Left lobe of liver (tissue), 2 donors: ENCODE measurements at regions not wholly inside any gene's neighbourhood (a gene's known extent, or its start where the extent isn't known, plus 50 kb on each side); places are given as distances from the start of the nearest gene placed in this dataset.
"Not testable (repeated sequence)": the region's sequence is repeated elsewhere in the genome, so short reads cannot be mapped to it uniquely, and the experiment has no call there.

Experiments used
- ATAC-seq: fragments of 200-7000 bp; cut with Tn5 transposase; one replicate; pipeline ENCODE4 v1.9.1; 2020; ENCODE audit warnings: mild to moderate bottlenecking, moderate library complexity
- DNase-seq: peaks from one replicate; pipeline ENCODE4 v3.0.0-alpha.2; 2020; ENCODE audit warnings: low spot score
- donor health status: DM: no; HTN: no; CAD: no; lungs with moderate emphysema.
- donor health status: DM: no; HTN: yes; CAD: no.

- ATAC-seq (no peak), DNase-seq (no peak)
These were observed 954.5 kb upstream of the SOX9 start for GRCh38 chr17:71166311-71166710.

DNA sequence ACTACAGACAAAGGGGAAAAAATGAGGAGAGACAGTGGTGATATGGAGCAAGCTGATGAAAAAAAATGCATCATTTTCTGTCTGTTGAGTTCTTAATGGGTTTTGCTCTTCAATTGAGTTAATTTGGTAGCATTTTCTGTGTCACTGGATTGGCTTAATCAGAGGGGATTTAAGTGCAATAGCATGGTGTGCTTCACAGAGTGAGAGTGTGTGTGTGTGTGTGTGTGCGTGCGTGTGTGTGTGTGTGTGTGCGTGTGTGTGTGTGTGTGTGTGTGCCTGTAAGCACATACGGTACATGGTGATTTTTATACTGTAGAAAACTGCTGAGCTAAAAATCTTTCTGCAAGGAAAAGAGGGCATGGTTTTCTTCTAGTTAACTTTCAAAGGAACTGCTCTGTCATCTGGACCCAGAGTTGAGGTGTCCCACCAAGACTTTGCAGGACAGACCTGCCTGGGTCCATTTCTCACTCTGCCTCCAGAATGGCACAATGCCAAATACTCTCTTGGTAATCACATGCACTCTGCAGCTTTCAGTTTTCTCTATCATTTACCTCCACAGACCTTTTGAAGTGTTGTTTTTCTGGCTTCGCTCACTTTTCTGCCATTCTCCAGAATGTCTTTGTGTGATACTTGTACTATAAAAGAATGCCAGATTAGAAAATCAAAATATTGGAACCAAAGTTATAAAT lies 952.6 kb upstream of the SOX9 start:
- ATAC-seq, result peak; percentile 49
- DNase-seq, result no peak

DNA sequence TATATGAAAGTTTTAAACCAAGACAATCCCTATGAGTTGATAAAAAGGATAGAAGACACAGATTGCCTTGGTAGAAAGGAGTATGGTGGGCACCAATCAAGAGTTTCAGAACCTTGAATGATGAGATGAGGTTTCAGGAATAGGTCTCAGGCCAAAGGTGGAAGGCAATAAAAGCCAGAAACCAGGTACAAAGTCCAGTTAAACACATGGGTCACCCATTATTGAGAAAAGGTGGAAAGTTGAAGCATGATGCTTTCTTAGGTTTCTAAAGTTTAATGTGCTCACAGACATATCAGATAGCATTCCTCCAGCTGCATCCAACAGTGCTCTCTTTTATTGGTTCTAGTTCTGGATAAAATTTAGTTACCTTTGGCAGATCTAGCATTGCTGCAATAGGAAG lies 950.8 kb upstream of the SOX9 start:
- DNase-seq (no peak), ATAC-seq (peak; percentile 35)

DNA sequence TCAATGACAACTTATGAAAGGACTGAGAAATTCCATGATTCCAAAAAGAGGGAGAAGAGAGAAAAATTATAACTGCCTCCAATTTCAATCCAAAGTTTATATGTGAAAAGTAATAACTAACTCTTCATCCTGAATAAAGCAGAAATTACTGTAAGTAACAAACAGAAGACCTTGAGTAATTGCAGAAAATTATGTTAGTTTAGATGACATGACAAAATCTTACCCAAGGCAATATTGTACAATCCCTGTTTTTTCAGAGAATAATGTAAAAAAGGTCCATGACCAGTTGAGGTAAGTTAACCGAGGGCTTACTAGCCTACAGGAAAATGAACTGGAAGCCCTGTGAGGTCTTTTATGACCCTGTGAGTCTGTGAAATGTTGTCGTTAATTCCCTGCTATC lies 949.5 kb upstream of the SOX9 start:
- ATAC-seq (no peak), DNase-seq (no peak)

DNA sequence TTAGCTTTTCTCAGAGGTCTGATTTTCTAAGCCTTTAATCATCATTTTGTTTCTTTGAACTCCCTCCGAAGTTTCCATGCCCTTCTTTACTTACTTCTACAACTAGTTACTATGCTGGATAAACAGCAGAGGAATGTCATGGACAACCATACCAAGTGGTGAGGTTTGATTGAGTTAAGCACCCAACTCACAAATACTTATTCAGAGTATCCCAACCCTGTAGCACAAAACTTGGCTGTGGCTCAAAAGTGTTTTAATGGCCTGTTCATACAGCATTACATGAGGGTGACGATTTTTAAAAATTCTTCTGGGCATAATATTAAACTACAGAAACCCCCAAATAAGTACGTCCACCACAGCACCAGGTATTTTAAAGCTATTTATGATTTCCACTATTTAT lies 946.8 kb upstream of the SOX9 start:
- no peak for DNase-seq
- no peak for ATAC-seq

DNA sequence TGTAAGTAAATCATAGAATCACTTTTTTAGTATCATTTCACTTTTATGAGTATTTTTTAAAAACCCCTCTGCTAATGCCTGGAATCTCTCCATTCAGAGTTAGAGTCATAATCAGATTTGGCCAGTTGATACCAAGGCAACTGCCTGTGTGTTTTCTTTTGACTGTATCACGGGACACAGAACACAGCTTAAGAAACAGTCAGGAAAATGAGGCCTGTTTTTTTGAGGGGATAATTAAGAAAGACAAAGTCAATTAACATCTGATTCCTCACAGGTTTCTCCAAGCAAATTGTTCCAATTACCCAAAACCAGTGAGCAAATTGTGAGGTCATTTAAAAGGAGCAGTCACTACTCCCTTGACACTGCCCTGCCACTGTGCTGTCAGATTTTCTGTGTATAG lies 944.5 kb upstream of the SOX9 start:
- DNase-seq, result no peak
- no peak for ATAC-seq

- ATAC-seq (no peak), DNase-seq (no peak)
These were observed 943.8 kb upstream of the SOX9 start for GRCh38 chr17:71176928-71177443.

DNA sequence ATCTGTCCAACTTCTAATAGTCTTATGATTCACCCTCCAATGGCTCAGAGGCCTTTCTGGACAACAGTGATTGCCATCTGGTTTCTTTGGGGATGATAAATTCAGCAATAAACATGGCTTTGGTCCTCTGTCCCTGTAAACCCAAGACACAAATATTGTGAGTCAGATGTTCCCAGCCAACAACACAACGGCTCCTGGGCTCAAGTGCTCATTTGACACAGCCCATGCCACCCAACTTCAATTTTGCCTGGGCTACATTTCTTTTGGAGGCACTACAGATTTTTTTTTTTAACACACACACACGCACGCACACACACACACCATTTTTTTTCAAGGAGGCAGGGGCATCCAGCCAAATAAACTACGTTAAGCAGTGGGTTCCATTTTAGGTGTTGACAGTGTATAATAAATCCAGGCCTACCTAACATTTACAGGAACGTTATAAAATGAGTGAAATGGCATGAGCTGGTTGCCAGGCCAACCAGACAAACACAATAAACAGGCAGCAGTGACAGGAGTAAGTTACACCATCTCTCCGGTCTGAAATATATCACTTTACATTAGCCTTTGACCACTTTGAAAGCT lies 939.9 kb upstream of the SOX9 start:
- ATAC-seq, result no peak
- DNase-seq, result no peak

- DNase-seq (no peak), ATAC-seq (no peak)
These were observed 937.7 kb upstream of the SOX9 start for GRCh38 chr17:71183066-71183660.

DNA sequence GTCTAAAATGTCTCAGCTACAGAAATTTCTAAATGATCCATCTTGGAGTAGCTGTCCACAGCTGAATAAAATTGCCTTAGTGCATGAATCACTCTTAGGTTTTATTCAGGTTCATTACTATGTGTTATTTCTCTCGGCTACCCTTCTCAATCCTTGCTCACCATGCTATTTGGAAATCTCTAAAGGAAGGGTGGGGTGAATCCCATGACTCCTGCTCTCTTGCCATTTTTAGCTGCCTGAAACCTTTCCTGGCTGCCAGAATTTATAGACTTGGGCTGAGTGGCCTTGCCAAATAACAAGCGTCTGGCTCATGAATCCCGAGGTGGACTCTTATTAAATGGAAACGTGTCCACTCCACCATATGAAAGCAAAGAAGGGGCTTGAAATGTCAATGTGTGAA lies 936.1 kb upstream of the SOX9 start:
- ATAC-seq (no peak), DNase-seq (no peak)

DNA sequence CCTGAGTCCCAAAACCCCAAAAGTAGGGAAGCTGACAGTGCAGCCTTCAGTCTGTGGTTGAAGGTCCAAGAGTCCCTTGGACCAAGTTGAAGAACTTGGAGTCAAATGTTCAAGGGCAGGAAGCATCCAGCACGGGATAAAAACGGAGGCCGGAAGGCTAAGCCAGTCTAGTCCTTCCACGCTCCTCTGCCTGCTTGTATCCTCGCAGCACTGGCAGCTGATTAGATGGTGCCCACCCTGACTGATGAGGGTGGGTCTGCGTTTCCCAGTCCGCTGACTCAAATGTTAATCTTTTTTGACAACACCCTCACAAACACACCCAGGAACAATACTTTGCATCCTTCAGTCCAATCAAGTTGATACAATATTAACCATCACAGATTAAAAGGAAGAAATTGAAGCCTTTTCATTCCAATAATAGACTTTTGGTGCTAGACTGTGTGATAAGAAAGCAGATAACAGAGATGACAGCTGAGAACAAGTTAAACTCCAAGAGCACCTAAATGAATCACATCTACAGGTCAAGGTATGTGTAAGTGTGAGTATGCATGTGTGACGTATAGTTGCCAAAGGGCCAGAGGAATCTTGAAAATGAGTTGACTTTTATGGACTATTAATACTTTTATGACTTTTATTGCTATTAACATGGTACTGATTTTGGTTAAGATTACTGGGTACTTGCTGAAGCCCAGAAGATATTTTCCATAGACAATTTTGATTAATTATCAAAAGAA lies 933.5 kb upstream of the SOX9 start:
- ATAC-seq, result no peak

GRCh38 chr17:71188811-71189492 lies 931.9 kb upstream of the SOX9 start:
- DNase-seq (no peak), ATAC-seq (no peak)

More for the DNA sequence above, 933.5 kb upstream of the SOX9 start:
- no peak for DNase-seq

- ATAC-seq, result no peak
- no peak for DNase-seq
These were observed 931.4 kb upstream of the SOX9 start for GRCh38 chr17:71189493-71189831.

DNA sequence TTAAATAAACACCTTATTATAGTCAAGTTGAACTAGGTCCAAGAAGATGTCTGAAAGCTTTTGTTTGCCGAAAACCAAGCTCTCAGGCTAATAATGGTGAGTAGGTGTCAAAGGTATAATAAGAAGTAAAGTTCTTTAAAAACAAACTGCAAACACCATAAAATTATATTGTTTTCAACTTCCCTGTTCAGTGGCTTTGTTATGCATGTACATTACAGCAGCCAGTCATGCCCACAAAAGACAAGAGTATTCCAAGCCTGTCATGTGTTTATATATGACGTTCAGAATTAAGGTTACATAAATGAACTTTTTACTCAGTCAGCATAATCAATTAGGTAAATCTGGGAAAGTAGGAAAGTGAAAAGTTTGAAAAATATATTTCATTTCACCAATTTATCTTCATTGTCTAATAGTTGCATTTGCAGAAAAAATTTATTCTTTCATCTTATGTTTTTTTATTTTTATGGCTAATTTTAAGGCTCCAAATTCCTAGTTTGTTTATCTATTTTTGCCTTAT lies 928.7 kb upstream of the SOX9 start:
- DNase-seq, result no peak
- ATAC-seq, result no peak

GRCh38 chr17:71192848-71193247 lies 928.0 kb upstream of the SOX9 start:
- no peak for DNase-seq
- ATAC-seq, result no peak

GRCh38 chr17:71200597-71200996 lies 920.2 kb upstream of the SOX9 start:
- no peak for ATAC-seq
- DNase-seq, result no peak

GRCh38 chr17:71201639-71202038 lies 919.2 kb upstream of the SOX9 start:
- DNase-seq (no peak), ATAC-seq (no peak)

- ATAC-seq, result no peak
These were observed 918.4 kb upstream of the SOX9 start for GRCh38 chr17:71202449-71202848.

GRCh38 chr17:71203953-71204352 lies 916.9 kb upstream of the SOX9 start:
- DNase-seq (no peak), ATAC-seq (no peak)

More at GRCh38 chr17:71202449-71202848, 918.4 kb upstream of the SOX9 start:
- DNase-seq, result no peak

DNA sequence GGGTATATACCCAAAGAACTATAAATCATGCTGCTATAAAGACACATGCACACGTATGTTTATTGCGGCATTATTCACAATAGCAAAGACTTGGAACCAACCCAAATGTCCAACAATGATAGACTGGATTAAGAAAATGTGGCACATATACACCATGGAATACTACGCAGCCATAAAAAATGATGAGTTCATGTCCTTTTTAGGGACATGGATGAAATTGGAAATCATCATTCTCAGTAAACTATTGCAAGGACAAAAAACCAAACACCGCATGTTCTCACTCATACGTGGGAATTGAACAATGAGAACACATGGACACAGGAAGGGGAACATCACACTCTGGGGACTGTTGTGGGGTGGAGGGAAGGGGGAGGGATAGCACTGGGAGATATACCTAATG lies 914.9 kb upstream of the SOX9 start:
- not testable (repeated sequence) for ATAC-seq, DNase-seq

GRCh38 chr17:71208111-71208704 lies 912.6 kb upstream of the SOX9 start:
- ATAC-seq, result no peak
- no peak for DNase-seq
